NT2/D1 (cell line): ENCODE measurements at regions not wholly inside any gene's neighbourhood (a gene's known extent, or its start where the extent isn't known, plus 50 kb on each side); places are given as distances from the start of the nearest gene placed in this dataset.

Experiments
- YY1 ChIP-seq: IDR thresholded peaks from 2 replicates; pipeline ENCODE4 v1.6.1; 2011; ENCODE audit not compliant: insufficient read length, insufficient read depth
- ZNF274 ChIP-seq: IDR thresholded peaks from 2 replicates; pipeline ENCODE4 v1.6.1; 2011; ENCODE audit warnings: mild to moderate bottlenecking, low read depth, low read length

DNA sequence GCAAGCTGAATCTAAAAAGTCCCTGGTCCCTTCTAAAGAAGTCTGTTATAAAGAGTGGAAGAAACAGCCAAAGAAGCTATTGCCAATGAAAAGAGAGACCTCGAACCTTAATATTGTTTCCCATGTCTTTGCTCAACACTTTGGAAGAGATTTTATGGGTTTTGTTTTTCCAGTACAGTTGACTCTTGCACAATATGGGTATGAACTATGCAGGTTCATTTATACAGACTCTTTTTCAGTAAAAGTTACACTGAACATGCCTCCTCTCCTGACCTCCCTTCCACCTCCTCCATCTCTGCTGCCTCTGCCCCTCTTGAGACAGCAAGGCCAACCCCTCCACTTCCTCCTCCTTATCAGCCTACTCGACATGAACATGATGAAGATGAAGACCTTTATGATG, 332.5 kb downstream of the SETD4 start:
- TF ChIP-seq YY1 (no peak), ZNF274 (no peak)
